ENCODE measurements at regions not wholly inside any gene's neighbourhood (a gene's known extent, or its start where the extent isn't known, plus 50 kb on each side); places are given as distances from the start of the nearest gene placed in this dataset.

- TF ChIP-seq EZH2 (optimal IDR thresholded peaks at IDR 0.05; ENCODE audit: low read depth, low read length) (no peak), EZH2phosphoT487 (IDR thresholded peaks at IDR 0.05; ENCODE audit: low read length) (no peak)
These were observed 583.2 kb upstream of the INTU start for GRCh38 chr4:127049526-127049925.
